Activated CD4-positive, CD25-positive, alpha-beta regulatory T cell treated with anti-CD3 and anti-CD28 coated beads, Interleukin-2, amount 50 U/mL, for 72 hours (primary cell): ENCODE measurements at regions not wholly inside any gene's neighbourhood (a gene's known extent, or its start where the extent isn't known, plus 50 kb on each side); places are given as distances from the start of the nearest gene placed in this dataset.
"Not testable (repeated sequence)": the region's sequence is repeated elsewhere in the genome, so short reads cannot be mapped to it uniquely, and the experiment has no call there.

Experiments
- DNase-seq: peaks from one replicate; pipeline ENCODE4 v3.0.0; 2021

DNA sequence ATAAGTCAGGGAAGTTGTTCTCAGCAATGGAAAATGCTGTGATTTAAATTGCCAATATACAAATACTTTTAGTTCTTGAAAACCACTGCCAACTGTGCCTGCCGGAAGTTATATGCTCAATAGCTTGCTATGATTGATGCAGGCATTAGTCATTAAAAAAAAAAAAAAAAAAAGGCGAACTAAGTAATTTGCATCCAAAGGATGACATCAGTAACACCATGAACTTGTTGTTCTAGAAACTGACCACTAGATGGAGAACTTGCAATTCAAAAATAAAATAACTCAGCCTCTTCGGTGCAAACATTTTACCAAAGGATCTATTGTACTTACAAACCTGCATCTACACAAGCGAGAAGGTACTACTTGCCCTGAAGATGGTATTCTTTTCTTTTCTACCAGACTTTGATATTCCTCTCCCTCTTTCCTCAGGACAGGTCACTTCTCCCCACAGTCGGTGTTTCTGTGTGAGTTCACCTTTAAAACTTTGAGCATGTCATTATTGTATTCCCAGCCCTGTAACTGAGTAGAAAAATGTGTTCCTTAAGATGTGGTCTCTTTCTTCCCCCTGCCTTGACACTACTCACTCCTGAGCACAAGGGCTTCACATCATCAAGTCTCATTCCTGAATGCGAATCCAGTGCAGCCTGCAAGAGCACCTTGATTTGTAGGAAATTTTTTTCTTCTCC, 115.0 kb upstream of the VEPH1 start:
- DNase-seq: no peak

DNA sequence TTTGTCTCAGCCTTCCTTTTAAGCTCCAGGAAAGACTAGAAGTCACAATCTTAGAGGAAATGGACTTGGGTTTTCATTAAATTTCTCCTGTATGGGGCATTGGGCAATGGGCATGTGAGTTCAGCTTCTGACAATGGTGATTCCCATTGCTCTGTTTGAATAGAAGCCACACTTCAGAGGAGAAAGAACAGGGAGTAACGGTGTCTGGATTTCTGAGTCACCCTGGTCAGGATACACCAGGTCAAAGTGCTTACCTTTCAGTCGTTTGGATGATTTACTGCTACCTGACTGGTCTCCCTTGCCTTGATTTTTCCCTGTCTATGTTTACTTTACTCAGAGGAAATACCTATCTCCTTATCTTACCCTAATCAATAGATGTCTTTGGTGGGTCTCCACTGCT, 111.7 kb upstream of the VEPH1 start:
- no peak for DNase-seq

DNA sequence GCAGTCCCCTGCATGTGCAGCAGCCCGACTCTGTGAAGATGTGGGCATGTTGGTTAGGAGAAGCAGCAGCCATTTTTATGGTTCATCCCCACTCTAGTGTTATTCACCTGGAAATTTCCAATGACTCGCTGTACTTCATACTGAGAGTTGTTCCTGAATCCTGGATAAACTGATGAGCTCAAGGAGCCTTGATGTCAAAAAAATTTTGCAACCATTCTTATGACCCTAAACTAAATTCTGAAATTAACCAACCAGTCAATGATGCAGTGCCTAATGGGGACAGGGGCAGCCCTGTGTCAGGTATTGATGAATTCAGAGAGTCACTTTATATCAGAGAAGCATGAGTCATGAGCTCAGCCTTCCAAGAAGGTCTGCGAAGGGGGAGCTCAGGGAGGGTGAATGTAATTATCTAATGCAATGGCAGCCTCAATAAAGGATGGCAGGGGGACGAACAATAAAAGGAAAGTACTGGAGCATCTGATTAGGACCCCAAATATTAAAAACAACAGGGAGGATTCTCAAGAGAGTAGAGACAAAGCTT, 108.4 kb upstream of the VEPH1 start:
- DNase-seq: no peak

DNA sequence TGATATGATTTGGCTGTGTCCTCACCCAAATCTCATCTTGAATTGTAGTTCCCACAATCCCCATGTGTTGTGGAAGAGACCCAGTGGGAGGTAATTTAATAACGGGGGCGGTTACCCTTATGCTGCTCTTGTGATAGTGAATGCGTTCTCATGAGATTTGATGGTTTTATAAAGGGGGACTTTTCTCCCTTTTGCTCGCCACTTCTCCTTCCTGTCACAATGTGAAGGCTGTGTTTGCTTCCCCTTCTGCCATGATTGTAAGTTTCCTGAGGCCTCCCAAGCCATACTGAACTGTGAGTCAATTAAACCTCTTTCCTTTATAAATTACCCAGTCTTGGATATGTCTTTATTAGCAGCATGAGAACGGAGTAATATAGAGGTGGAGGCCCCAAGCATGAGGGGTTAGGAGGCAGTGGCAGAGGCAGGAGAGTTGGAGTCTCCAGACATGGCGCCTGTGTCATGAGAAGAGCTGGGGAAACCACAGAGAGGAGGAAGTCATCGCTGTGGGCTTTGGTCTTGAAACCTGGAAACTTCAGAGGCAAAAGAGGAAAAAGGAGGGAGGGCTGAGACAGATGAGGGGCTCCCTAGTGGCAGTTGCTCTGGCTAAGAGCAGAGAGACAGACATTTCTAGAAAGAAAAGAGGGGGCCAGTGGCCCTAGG, 107.8 kb upstream of the VEPH1 start:
- DNase-seq: no peak

DNA sequence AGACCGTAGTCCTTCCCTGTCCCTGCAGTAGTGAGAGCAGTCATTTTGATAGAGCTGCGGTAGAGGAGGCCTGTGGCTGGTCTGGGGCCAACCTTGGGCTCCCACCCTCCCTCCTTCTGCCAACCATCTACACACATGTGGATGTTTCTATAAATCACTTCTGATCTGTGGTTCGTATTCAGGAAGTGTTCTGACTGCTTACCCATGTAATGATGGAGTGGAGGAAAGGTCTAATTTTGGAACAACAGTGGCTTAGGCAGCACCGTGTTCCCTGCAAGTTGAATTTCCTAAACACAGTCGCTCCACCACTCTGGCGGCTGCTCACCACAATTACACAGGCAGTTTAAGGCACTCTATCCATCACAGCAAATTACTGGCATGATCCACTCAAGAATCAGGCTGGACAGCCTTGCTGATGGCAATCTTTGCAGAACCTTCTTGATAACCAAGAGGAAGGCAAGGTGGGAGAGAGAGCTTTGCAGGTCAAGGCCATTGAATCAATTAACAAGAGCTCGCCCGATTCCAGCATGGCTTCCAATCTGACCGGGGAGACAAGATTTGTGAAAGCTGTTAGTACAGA, 104.7 kb upstream of the VEPH1 start:
- no peak for DNase-seq

DNA sequence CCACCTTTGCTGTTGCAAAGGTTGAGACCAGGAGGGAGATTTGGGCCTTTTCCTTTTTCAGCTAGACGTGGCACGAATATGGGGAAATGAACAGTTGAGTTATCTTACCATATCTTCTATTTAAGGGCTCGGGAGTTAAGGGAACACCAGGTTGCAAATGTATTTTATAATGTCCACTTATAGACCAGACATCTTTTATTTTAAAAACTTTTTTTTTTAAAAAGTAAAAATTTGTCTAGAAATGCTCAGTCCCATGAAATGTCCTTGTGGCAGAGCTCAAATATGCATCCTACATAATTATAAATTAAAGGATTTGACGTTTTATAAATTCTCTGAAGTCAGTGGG, 103.6 kb upstream of the VEPH1 start:
- no peak for DNase-seq

DNA sequence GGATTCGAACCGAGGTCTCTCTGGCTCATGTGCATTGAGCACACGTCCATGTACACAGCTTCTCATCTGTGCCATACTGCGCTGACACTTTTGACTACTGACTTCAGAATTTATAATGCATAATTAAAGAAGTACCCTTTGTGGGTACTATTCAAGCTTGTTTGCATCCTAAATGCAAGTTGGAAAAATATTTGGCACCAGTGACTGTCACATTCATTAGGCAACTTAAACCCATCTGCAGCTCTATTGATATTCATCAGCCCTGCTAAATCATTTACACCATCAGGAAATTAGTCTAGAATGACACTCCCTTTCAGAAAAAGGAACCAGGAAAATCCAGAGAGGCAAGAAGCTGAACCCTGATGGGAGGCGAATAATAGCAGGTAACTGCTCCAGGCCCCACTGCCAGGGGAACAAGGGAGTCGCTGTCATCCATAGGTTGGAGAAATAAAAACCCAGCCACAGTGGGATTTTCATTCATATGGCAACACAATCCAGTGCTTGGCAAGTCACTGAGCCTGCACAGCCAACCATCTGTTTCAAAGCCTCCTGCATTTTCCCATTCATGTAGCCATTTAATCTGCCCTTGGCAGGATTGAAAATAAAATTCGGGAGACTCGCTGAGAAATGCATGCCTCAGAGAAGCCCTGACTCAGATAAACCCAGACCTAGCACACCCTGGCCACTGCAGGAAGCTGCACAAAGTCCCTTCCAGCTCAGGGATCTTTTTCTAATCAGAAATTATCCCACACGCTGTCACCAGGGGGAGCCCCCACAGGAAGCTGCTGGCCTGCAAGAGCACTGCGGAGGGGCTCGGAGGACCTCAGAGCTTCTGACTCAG, 103.0 kb upstream of the VEPH1 start:
- DNase-seq: peak; percentile 52

DNA sequence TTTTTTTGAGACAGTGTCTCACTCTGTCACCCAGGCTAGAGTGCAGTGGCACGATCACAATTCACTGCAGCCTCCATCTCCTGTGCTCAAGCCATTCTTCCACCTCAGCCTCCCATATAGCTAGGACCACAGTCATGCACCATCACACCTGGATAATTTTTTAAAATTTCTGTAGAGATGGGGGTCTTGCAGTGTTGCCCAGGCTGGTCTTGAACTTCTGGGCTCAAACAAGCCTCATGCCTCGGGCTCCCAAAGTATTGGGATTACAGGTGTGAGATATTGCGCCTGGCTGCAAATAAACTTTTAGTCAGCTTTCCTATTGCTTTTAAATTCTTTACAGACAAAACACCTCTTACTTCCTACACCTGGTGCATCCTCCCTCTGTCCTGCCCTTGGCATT, 102.1 kb upstream of the VEPH1 start:
- no peak for DNase-seq

DNA sequence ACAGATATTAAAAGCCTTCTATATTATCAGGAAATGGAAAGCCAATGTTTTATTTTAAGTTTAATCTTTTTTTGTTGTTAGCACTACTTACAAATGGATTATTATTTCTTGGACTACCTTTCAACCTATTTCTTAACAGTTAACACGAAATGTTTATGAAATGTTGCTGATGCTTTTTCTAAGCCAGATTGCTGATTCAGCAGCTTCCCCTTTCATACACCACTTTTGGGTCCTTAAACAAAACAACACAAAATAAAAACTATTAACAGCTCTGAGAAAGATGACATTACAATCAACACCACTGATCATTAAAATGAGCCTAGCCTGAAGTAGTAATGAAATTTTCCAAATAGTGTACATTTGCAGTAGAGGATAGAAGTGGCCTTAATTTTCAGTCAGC, 99.2 kb upstream of the VEPH1 start:
- DNase-seq: no peak

DNA sequence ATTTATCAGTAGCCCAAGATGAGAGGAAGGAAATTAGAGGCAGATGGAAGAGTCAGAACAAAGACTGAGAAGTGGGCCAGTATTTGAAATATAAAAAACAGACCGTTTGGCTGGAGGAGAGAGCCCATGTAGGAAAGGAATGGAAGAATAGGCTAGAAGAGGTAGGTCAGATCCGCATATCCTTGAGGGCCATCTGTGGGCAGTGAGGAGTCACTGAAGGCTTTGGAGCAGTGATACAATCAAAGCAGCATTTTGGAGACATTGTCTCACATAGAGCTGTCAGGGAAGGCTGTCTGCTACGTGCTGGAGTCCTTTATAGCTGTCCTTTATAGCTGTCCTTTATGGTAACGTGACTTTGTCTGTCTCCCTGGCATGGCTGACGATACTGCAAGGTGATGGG, 92.0 kb upstream of the VEPH1 start:
- DNase-seq: no peak

DNA sequence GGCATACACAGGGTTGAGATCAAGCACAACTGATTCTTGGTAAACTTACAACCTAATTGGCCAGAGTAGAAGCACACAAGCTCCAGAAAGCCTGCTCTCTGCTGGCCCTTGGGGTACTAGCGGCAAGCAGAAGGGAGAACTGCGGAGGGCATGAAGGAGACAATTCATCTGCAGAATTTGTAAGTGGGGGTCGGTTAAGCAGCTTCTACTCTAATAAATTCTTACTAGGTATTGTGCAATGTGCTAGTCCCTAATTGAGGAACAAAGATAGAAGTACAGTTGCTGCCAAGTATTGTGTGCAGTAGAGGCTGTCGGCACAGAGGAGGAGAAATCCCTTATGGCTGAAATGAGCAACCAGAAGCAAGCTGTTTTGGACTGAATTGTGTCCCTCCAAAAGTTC, 91.2 kb upstream of the VEPH1 start:
- DNase-seq: no peak

DNA sequence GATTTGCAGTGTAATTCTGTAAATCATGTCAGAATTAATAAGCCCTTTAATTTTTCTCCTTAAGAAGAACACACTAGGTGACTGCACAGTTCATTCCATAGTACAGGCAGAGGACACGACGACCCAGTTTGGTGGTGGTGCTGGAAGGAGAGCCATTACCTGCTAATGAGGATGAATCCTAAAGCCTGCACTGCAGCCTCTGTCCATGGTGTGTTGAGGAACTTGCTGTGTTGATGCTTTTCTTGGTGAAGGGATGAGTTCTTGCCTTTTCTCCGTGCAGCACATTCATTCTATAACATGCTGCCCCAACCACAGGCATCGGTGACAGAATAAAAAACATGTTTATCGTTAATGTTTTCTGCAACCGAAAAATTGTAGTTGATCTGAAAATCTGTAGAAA, 89.6 kb upstream of the VEPH1 start:
- DNase-seq: no peak

DNA sequence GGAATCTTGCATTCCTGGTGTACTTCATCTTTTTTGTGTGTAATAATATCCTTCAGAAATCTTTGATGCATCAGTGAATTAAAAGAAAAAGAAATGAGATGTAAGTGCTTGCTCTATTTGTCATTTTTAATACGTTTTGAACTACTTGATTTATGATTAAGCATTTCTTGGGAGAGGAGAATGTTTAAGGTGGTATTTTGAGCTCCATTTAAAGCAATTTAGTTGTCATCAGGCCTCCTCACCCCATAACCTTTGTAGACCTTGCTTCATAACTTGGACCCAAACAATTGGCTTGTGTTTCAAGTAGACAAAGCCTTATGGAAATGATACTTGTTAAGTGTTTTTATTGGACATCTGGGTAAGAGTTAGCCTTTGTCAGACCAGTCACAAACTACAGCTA, 87.1 kb upstream of the VEPH1 start:
- no peak for DNase-seq

DNA sequence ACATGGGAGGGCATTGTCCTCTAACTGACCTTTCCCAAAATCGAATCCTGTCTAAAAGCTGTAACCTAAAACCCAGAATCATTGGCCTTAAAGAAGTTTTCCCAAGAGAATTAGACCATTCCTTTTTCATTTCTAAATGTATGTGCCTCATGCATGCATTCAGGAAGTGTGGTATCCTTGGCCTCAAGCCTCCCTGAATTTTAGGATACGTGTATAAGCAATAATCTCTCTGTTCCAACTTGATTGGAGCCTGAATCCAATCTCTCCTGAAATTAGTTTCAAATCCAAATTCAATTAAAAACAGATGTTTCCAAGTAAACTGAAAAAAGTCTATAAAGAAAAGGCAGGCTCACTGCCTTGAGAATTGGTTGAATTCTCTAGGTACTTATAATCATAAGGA, 86.0 kb upstream of the VEPH1 start:
- DNase-seq: no peak

DNA sequence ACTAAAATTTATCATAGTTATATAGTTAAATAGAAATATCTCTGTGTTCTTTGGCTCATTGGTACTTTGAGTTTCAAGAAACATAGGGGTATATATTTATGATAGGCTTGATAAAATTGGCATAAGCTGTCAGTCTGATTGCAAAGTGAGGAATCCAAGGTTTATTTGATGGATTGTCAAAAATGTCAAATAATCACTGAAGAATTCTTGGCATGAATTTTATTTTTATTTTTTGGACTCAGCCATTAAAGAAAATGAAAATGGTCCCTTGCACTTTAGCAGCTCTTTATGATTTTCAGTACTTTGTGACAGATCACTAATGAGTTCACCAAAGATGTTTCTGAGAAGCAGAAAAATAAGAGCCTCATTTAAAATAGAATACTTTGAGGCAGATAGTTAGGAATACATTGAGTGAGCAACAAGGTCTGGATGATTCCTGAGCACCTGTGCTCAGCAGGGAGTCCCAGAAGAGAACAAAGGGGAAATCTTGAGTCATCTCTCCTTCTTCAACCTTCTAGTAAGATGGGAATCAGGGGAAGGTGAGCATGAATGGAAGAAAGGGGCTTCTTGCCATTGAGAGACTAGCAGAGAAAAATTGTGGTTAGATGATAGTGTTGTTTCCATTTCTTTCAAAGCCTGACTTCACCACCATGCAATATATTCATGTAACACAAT, 85.3 kb upstream of the VEPH1 start:
- DNase-seq: no peak

DNA sequence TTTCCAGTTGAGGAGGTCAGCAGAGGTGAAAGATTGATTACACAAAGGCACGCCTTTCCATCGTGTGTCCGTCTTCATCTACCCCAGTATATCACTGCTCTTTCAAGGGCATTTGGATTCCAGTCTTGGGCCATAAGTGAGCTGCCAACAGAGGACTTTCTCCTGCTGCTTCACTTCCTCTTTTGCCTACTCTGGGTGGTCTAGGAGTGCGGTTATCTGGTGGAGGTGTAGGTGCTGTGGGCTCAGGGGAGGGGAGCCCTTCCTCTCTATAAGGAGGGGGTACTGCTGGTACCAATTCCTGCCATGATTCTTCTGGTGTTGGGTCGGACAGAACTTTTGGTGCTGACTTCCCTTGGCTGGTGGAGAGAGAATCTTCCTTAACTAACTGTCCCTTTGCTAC, 83.1 kb upstream of the VEPH1 start:
- DNase-seq: no peak

DNA sequence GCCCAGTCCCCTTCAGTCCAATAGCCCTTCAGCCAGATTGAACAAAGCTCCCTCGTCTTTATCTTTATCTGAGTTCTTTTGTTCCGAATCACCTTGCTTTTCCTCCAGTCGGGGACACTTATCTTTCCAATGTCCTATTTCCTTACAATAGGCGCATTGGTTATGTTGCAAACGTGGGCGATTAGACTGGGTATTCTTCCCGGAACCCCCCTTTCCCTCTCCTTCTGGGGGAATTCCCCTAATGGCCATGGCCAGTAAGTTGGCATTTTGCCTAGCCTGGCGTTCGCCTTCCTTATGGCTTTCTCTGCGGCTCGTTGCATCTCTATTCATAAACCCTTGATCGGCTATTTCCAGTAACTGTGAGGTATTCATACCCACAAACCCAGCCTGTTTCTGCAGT, 82.2 kb upstream of the VEPH1 start:
- no peak for DNase-seq

DNA sequence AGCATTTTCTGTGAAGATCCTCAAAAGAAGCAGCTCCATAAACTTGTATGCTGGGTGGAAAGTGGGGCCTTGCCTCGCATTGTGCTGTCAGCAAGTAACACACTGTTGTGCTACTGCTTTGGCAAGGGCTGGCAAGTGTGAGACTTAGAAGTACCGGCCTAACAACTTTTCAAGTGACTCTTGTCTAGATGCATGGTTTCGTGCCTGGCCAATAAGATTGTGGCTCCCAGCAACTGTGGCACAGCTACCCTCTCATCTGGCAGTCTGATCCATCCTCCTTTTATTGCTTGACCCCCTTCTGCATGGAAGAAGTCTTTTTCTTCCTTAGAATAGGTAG, 79.4 kb upstream of the VEPH1 start:
- DNase-seq: no peak

DNA sequence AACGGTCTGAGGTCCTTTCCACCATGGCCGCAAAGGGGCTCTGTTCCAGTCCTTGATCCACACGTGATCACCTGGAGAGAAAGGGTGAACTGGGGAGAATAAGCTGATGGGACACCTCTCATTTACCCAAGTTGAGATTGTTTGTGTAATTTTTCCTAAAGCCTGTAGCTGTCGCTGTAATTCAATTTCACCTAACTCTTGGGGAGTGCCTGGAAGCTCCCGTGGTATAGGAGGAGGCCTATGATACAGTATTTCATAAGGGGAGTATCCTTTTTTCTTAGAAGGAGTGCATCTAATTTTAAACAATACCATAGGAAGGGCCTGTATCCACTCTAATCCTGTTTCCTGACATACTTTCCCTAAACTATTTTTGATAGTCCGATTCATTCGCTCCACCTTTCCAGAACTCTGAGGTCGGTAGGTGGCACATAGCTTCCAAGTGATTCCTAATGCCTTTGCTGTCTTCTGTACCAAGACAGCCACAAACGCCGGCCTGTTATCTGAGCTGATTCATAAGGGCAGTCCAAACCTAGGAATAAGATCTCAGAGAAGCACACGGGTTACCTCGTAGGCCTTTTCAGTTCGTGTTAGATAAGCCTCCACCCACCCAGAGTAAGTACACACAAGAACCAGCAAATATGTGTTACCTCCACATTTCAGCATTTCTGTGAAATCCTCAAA, 78.9 kb upstream of the VEPH1 start:
- not testable (repeated sequence) for DNase-seq

DNA sequence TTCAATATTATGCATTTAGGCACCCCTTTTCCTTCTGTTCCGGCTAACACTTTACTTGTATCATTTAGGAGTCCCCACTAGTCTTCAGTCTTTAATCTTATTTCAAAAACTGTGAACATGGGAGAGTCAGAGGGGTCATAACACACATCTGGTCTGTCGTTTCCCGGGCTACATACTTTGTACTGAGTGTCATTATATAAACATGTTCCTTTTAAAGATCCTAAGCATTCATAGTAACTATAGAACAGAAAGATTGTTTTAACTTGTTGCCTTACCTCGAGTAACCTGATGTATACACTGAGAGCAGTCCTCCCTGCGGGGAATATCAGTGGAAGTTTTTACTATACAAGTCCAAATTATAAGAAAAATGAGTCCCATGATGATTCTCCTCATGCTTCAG, 78.2 kb upstream of the VEPH1 start:
- no peak for DNase-seq

DNA sequence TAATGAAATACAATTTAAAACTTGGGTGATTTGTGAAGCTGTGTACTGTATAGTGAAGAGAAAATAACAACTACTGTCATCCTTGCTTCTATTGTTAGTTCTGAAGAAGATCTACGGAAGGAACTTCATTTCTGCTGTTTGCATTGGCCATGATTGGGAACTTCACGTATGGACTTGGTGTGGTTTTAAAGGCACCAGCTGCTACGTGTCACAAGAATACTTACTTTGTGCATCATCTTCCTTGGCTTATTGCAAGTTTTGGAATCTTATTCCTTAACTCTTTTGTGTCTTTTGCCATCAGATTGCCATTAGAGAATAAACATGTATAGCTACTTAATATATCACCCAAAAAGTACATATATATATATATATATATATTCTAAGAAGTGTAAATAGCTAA, 75.0 kb upstream of the VEPH1 start:
- DNase-seq: no peak

DNA sequence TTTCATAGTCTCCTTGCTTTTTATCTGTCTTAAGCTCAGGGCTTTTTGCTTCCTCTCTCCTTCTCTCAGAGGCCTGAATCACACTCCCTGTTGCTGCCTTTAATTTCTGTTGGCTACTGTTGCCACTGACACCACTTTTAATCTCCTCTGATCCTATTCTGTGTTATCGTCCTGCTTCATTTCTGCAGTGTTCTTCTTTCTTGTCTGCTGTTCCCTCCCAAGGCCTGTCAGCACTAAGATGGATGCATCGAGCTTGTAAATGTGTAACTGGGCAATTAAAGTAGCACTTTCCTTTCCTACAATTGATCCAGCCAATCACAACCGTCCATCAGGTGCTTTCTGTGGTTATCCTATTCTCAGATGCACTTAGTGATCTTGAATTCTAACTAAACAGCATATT, 71.3 kb upstream of the VEPH1 start:
- no peak for DNase-seq
